AG04449 (cell line): ENCODE measurements at regions not wholly inside any gene's neighbourhood (a gene's known extent, or its start where the extent isn't known, plus 50 kb on each side); places are given as distances from the start of the nearest gene placed in this dataset.

ENCODE experiments used
- CTCF ChIA-PET: fragments of 350-600 bp; formaldehyde crosslinking; extraction: SDS; loops from one replicate; lab custom pipeline; 2021; ENCODE audit warnings: antibody characterized with exemption; lab: Yijun Ruan, JAX
- POLR2A ChIA-PET: fragments of 400-600, 350-600 bp; formaldehyde crosslinking; extraction: SDS; loops from one replicate; lab custom pipeline; 2020; ENCODE audit warnings: antibody characterized with exemption, inconsistent platforms; lab: Yijun Ruan, JAX
- DNase-seq: peaks from one replicate; pipeline ENCODE4 v3.0.0-alpha.2; 2010; ENCODE audit warnings: low read depth, low spot score
- H3K4me3 ChIP-seq: 2 replicates; pipeline ENCODE4 v1.5.1; 2011; ENCODE audit warnings: low read depth, mild to moderate bottlenecking, control low read depth, low read length
- TF ChIP-seq, protein P1 (sequence below): IDR thresholded peaks from one replicate; pipeline ENCODE4 v1.5.1; 2011; ENCODE audit warnings: mild to moderate bottlenecking, moderate library complexity, low read length, control low read depth, inconsistent platforms; ENCODE audit not compliant: insufficient read depth; ENCODE audit errors: missing control alignments

DNA sequence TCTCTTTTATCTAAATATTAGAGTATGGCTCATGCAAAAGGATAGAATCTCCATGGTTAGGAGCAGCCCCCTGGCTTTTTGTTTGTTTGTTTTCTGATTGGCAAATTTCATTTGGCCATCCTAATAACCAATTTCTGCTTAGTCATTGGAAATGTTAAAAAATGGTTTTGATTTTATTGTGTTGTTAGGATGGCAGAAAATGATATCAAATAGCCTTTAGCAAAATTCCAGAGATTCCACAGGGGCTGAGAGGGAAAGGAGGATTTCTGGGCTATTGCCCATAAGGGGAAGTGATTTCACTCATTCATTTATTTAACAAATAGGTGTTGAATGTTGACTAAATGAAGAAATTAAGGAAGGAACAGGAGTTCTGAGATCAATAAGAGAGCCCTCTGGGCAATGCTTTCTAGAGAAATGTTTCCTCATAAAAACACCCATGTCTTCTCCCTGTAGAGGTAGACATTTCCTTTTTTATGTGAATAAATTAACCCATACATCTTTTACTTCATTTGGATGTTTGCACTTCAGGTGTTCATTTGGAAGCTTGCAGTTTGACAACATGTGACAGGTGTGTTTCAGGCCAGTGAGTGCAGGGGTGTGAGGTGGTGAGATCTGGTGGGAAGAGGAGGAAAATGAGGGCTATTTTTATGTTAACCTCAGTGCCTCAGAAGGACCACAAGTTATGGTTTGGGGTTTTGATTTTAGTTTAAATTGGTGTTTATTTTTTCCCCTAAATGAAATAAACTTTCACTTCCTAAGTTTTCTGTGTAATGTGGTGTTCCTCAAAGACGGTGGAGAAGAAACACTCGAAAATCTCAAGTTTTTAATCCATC is 61.7 kb upstream of the EPC2 start:
- no peak overlapping the region for H3K4me3 ChIP-seq
- TF ChIP-seq, protein P1, sequence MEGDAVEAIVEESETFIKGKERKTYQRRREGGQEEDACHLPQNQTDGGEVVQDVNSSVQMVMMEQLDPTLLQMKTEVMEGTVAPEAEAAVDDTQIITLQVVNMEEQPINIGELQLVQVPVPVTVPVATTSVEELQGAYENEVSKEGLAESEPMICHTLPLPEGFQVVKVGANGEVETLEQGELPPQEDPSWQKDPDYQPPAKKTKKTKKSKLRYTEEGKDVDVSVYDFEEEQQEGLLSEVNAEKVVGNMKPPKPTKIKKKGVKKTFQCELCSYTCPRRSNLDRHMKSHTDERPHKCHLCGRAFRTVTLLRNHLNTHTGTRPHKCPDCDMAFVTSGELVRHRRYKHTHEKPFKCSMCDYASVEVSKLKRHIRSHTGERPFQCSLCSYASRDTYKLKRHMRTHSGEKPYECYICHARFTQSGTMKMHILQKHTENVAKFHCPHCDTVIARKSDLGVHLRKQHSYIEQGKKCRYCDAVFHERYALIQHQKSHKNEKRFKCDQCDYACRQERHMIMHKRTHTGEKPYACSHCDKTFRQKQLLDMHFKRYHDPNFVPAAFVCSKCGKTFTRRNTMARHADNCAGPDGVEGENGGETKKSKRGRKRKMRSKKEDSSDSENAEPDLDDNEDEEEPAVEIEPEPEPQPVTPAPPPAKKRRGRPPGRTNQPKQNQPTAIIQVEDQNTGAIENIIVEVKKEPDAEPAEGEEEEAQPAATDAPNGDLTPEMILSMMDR: no peak
- no peak for DNase-seq
- CTCF ChIA-PET: interaction anchor here (1.2 kb wide), 1 partner anchor 407 kb away, joined by 3 read pairs; no protein-coding TSS in a partner anchor
- POLR2A ChIA-PET: no interaction called here

DNA sequence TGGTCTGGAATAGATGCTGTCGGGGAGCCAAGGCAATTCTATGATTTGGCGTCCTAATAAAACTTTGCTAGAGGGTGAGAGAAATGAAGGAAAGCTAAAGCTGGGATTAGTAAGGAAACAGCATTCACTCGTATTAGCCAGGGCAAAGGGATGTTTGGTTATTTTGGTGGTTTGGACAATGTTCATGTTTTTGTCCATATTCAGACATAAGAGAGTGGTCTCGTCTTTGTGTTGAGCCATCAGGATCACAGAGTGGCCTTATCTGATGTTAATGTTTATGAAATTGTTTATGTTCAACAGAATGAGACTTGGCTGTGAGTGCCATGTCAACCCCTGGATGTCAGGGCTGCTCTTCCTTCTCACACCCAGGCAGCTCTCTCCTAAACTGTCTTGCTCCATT is 58.9 kb upstream of the EPC2 start:
- DNase-seq: no peak
- ChIA-PET CTCF (no interaction called here), POLR2A (no interaction called here)
- TF ChIP-seq, protein P1: no peak
- H3K4me3 ChIP-seq: no peak overlapping the region

DNA sequence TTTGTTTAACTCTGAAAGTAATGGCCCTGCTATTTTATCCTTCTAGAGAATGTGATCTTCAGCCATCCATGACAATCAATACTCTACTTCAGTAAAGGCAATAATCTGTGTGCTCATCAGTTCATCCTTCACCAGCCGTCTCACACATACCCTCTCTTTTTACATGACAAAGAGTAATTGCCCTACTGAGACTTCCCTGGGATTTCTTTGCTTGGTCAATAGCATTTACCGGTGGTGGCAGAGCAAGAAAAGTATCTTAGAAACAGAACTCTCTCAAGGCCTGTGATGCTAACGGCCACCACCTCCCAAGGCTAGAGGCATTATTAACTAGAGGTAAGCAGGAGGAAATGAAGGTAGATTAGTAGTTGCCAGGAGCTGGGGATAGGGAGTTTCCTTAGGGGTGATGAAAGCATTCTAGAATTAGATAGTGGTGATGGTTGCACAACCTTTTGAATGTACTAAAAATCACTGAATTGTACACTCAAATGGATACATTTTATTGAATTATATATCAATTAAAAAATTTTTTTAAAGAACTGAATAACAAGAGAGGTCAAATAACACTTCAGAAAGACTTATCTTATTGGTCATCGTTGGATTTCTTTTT is 57.9 kb upstream of the EPC2 start:
- TF ChIP-seq, protein P1: no peak
- ChIA-PET POLR2A (no interaction called here), CTCF (no interaction called here)
- H3K4me3 ChIP-seq: no peak overlapping the region
- DNase-seq: no peak

GRCh38 chr2:148590612-148591011 is 53.9 kb upstream of the EPC2 start:
- DNase-seq: no peak
- ChIA-PET POLR2A (no interaction called here), CTCF (no interaction called here)
- TF ChIP-seq, protein P1: no peak
- H3K4me3 ChIP-seq: no peak overlapping the region

GRCh38 chr2:148592791-148593190 is 51.8 kb upstream of the EPC2 start:
- POLR2A ChIA-PET: no interaction called here
- no peak overlapping the region for H3K4me3 ChIP-seq
- CTCF ChIA-PET: no interaction called here
- TF ChIP-seq, protein P1: no peak
- no peak for DNase-seq

DNA sequence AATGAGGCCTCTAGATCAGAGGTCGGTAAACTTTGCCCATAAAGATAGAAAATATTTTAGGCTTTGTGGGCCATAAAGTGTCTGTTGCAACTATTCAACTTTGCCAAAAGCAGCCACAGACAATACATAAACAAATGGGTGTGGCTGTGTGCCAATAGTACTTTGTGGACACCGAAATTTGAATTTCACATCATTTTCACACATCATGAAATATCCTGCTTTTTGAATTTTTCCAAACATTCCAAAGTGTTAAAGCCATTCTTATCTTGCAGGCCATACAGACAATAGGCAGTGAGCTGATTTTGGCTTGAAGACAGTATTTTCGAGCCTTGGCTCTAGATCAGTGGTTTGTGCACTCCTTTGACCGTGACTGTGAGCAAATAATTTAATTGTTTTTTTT is 51.1 kb upstream of the EPC2 start:
- CTCF ChIA-PET: no interaction called here
- no peak for DNase-seq
- POLR2A ChIA-PET: no interaction called here
- TF ChIP-seq, protein P1: no peak
- no peak overlapping the region for H3K4me3 ChIP-seq
